GM19463 (cell line): ENCODE measurements at regions not wholly inside any gene's neighbourhood (a gene's known extent, or its start where the extent isn't known, plus 50 kb on each side); places are given as distances from the start of the nearest gene placed in this dataset.

Experiments used
- ATAC-seq: cut with Tn5 transposase; IDR thresholded peaks from one replicate; pipeline ENCODE4 v1.9.1; 2021; ENCODE audit warnings: mild to moderate bottlenecking, moderate library complexity; ENCODE audit not compliant: unreplicated experiment

DNA sequence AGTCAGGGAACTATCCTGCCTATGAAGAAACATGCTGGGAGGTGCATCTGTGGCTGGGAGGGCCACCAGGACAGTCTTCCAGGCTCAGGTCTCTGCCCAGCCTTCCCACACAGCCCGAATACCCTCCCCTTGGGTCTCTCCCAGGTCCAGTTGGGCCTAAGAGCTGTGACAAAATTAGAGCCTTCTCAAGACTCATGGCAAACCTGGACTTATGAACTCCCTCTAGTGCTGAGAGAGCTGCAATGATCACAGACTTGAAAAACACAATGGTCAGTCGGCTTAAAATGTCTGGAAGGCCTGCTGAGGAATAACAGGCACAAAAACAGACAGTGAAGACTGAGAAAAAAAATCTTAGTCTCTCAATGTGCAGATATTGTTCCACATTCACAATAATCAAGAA is 325.1 kb downstream of the BRINP2 start:
- no peak for ATAC-seq

DNA sequence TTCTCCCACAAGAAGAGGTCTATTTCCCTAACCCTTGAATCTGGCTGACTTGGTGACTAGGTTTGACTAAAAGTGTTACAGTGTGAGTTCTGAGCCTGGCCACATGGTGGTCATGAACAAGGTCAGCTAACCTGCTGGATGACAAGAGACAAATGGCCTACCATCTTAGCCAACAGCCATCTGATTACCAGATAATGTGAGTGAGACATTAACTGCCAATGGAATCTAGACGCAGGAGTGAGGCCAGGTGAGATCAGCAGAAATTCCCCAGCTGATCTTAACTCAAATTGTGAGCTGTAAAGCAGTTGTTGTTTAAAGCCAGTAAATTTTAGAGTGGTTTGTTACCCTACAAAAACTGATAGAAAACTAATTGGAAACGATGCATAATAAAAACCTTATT is 320.0 kb downstream of the BRINP2 start:
- ATAC-seq = no peak

DNA sequence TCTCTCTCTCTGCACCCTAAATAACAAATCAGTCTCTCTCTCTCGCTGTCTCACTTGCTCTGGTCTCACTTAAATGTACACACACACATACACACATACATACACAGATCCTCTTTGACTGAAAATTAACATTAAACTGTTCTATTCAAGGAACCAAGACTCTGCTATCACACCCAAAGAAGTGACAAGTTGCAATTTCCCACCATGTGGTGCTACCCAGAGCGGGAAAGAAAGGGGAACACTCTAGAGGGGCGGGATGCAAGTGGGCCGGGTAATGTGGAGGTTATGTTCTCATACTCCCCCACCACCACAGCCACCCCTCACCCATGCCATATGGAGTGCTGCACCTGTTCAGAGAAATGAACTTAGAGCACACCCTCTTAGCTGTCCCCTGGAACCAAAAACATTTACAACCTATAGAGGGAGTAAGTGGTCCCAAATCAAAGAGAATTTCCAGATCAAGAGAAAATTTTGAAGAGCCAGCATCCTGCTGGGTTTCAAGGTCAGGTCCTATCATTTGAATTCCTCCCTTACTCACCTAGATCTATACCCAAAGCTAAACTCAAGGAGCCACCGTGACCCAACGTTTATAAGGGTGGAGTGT is 319.4 kb downstream of the BRINP2 start:
- ATAC-seq = no peak

GRCh38 chr1:177488722-177489121 is 318.0 kb downstream of the BRINP2 start:
- no peak for ATAC-seq

- no peak for ATAC-seq
Observed at GRCh38 chr1:177487481-177487880, 316.7 kb downstream of the BRINP2 start.

DNA sequence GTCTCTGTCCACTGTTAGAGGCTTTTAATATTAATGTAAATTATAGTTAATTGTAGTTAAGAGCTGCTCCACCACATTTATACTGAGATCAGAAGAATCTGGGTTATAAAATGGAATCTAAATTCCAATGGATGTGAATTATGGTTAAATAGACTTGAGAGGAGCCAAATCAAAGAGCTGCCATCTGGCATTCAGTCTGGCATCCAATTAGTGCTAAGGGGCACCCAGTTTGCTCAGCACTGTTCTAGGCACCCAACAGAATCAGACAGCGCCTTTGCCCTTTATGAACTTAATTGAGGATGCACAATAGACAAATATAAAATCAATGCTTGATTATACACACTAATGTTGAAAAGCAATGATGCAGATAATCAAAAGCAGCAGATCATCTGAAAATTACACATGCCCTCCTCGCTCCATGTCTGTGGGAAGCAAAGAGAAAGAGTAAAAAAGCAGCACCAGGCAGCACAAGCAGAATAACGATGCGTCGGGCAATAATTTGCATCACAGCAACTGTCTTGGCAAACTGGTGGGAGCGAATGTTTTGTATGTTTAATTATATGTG is 310.1 kb downstream of the BRINP2 start:
- ATAC-seq = no peak

DNA sequence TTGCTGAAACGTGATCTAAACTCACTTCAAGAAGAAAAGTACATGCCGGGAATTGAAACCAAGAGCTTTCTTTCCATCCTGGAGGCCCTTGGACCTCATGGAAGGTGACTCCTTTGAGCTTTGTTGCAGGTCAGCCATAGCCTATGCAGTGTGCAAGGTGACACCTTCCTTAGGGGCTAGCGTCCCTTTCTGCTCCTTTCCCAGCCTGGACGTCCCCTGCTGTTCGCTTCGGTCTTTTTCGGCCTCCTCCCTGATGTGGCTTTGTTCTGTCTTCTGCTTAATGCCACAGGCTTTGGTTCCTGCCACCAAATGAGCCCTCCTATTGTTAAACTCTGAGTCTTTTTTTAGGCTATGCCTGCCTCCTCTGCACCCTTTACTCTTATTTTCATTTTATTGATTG is 308.8 kb downstream of the BRINP2 start:
- no peak for ATAC-seq

GRCh38 chr1:177476676-177477075 is 305.9 kb downstream of the BRINP2 start:
- no peak for ATAC-seq

DNA sequence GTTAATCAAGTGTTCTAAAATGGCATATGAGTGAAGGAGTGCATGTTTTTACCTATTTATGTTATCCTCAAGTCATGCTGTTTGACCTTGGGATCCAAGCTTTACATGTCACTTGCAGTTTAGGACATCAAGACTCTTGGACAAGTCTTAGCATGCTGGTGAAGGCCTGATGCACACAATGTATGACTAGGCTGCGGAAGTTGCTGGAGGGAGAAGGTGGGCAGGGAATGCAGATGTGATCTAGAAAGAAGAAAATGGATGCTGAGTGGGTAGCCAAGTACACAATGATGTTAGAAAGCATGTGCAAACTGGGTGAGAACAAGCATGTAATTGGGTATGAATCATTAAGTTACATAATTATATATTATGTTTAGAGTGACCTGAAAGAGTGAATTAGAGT is 301.8 kb downstream of the BRINP2 start:
- no peak for ATAC-seq

- ATAC-seq = no peak
Observed at GRCh38 chr1:177471244-177471643, 300.5 kb downstream of the BRINP2 start.

DNA sequence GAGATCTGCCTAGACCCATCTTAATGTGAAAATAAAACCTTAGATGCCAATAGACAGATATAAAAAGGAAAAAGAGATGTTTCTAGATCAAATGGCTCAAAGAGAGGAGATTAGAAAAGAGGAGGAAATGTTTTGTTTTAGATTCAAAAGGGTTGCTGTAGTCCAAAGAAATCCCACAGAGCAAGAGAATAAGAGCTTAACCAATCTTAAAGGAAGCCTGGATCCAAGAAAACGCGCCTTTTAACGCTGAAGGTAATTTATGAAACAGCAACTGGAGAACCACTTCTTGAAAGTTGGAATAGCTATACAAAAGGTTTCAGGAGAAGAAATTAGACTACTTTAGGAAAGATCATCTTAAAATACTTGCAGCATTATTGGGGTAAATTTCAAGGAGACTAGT is 298.8 kb downstream of the BRINP2 start:
- no peak for ATAC-seq

GRCh38 chr1:177466286-177466685 is 295.5 kb downstream of the BRINP2 start:
- no peak for ATAC-seq

GRCh38 chr1:177464686-177465085 is 293.9 kb downstream of the BRINP2 start:
- ATAC-seq = no peak

DNA sequence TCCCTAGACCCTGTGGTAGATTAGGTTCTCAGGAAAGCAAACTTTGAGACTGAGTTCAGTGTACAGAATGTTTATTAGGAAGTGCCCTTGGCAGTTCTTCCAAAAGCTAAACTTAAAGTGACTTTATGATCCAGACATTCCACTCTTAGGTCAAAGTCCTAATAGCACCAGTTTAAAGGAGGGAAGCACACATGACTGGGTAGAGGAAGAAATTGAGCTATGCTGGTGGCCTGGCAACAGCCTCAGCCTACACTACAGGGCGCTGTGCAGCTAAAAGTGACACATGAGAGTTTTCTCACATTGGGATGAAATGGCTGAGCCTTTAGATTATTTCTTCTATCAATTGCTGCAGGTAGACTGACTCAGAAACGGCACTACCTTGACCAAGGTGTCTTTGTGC is 280.4 kb downstream of the BRINP2 start:
- no peak for ATAC-seq

GRCh38 chr1:177448652-177449357 is 278.0 kb downstream of the BRINP2 start:
- no peak for ATAC-seq

- no peak for ATAC-seq
Observed at GRCh38 chr1:177448036-177448615, 277.4 kb downstream of the BRINP2 start.

- no peak for ATAC-seq
Observed at GRCh38 chr1:177444997-177445746, 274.4 kb downstream of the BRINP2 start.

DNA sequence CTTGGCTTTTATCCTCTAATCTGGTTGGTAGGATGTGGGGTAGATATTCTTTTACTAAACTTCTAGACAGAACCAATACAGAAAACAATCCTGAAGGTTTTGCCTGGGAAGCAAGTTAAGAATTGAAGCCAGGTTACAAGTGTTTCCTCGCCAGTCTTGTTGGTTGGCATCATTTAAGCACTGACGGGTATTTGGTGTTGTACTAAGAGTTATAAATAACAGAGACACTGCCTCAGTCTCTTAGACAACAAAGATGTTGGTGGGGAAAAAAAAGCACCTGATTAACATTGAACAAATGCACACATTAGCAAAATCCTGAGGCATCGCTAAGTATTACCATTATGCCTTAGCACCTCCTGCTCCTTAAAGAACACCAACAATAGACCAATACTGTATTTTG is 272.2 kb downstream of the BRINP2 start:
- no peak for ATAC-seq

DNA sequence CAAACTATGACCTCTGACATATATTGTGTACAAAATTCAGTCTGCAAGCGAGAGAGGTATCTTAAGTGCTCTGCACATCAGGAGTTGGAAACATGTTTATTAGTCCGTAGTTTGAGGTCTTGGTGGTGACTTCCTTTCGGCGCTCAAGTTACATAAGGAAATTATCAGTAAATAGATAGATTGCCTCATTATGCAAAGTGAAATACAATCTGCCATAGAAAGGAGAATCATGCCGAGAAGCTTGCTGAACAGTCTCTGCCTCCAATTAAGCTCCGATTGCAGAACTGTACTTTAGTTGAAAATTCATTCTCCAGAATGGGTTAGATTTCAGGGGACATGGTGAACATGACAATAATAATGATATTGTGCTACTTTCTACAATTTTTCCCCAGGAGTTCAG is 271.8 kb downstream of the BRINP2 start:
- no peak for ATAC-seq

DNA sequence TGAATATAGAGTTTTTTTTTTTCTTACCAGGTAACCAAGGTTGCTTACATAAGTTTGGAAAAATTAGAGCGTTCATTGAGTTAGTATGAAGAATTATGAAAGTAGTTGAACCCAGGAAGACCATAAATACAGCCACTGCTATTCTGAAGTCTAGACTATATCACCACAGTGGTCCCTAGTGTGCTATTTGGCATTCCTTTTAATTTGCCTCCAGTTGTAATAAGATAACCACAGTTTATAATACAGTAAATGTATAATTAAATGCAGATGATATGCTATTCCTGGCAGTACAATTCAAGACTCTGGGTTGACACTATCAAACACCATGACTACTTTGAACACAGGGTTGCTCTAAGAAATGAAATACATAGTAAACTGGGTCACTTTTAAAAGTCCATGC is 270.5 kb downstream of the BRINP2 start:
- ATAC-seq = no peak

DNA sequence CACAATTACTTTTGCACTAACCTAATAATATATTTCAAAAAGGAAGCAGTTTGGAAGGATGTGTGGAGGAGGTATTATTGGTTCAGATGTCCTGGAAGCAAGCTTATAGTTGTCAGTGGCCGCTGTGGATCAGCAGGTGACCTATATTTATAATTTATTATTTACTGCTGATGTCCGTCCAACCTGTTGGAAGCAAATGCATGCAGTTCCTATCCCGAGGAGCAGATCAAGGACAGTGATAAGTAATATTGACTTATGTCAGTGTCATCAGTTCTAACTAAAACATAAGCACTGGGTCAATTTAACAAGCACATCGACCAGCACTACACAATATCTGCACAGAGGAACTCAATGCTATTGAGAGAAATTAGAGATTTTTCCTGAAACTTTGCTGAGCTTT is 270.1 kb downstream of the BRINP2 start:
- no peak for ATAC-seq

- no peak for ATAC-seq
Observed at GRCh38 chr1:177439301-177439700, 268.5 kb downstream of the BRINP2 start.
